ENCODE measurements at regions not wholly inside any gene's neighbourhood (a gene's known extent, or its start where the extent isn't known, plus 50 kb on each side); places are given as distances from the start of the nearest gene placed in this dataset.

- intact Hi-C loops (cut with micrococcal nuclease; ENCODE audit: unreplicated experiment) = no loop called here
Observed at GRCh38 chr10:107790271-107790670, 625.8 kb upstream of the SORCS1 start.

GRCh38 chr10:107771066-107771465, 606.6 kb upstream of the SORCS1 start:
- Histone ChIP-seq H3K9me3 (no peaks in the 10 kb centered on the region), H3K27me3 (replicated peaks; ENCODE audit: control insufficient read depth, insufficient read depth, low read length) (no peaks in the 10 kb centered on the region), H3K36me3 (ENCODE audit: control insufficient read depth, insufficient read depth, low read length) (no peaks in the 10 kb centered on the region), H3K4me1 (no peaks in the 10 kb centered on the region), H3K4me3 (ENCODE audit: low read depth, low read length) (no peak overlapping the region)
- H3K4me1 Mint-ChIP-seq (ENCODE audit: low read depth, unreplicated experiment) = no peaks in the 10 kb centered on the region
- intact Hi-C loops (cut with micrococcal nuclease; ENCODE audit: unreplicated experiment) = no loop called here
- H3K27ac Mint-ChIP-seq (ENCODE audit: unreplicated experiment) = no peak overlapping the region
- ChIA-PET POLR2A (no interaction called here), CTCF (no interaction called here)
- TF ChIP-seq CTCF (IDR thresholded peaks at IDR 0.05; ENCODE audit: insufficient read depth in 1 of 2, low read depth in 1 of 2, low read length in 1 of 2, severe bottlenecking in 1 of 2, unreplicated experiment in 1 of 2) = no peak
- H3K9me3 Mint-ChIP-seq (ENCODE audit: unreplicated experiment) = no peaks in the 10 kb centered on the region
- no peak overlapping the region for H3K4me3 Mint-ChIP-seq (ENCODE audit: unreplicated experiment)
- DNase-seq = no peak
- BruUV-seq (replicated peaks) = no TSS peak
- no peaks in the 10 kb centered on the region for H3K36me3 Mint-ChIP-seq (ENCODE audit: insufficient read depth, unreplicated experiment)
- no peaks in the 10 kb centered on the region for H3K27me3 Mint-ChIP-seq (ENCODE audit: insufficient read depth, unreplicated experiment)

More at GRCh38 chr10:107790271-107790670, 625.8 kb upstream of the SORCS1 start:
- H3K36me3 Mint-ChIP-seq (ENCODE audit: insufficient read depth, unreplicated experiment) = no peaks in the 10 kb centered on the region
- Histone ChIP-seq H3K9me3 (peaks cover 11% of the 10 kb centered on the region; the same call in 1 of the 2 replicates), H3K27me3 (replicated peaks; ENCODE audit: control insufficient read depth, insufficient read depth, low read length) (no peaks in the 10 kb centered on the region), H3K36me3 (ENCODE audit: control insufficient read depth, insufficient read depth, low read length) (no peaks in the 10 kb centered on the region), H3K4me3 (ENCODE audit: low read depth, low read length) (no peak overlapping the region), H3K4me1 (no peaks in the 10 kb centered on the region)
- no peak overlapping the region for H3K27ac Mint-ChIP-seq (ENCODE audit: unreplicated experiment)
- no TSS peak for BruUV-seq (replicated peaks)
- no peak overlapping the region for H3K4me3 Mint-ChIP-seq (ENCODE audit: unreplicated experiment)
- ChIA-PET POLR2A (no interaction called here), CTCF (no interaction called here)
- no peak for DNase-seq
- TF ChIP-seq CTCF (IDR thresholded peaks at IDR 0.05; ENCODE audit: insufficient read depth in 1 of 2, low read depth in 1 of 2, low read length in 1 of 2, severe bottlenecking in 1 of 2, unreplicated experiment in 1 of 2) = no peak
- H3K9me3 Mint-ChIP-seq (ENCODE audit: unreplicated experiment) = no peaks in the 10 kb centered on the region
- H3K27me3 Mint-ChIP-seq (ENCODE audit: insufficient read depth, unreplicated experiment) = no peaks in the 10 kb centered on the region
- H3K4me1 Mint-ChIP-seq (ENCODE audit: low read depth, unreplicated experiment) = no peaks in the 10 kb centered on the region

- no peak overlapping the region for H3K4me3 Mint-ChIP-seq (ENCODE audit: unreplicated experiment)
- no peaks in the 10 kb centered on the region for H3K36me3 ChIP-seq (ENCODE audit: control insufficient read depth, insufficient read depth, low read length)
- POLR2A ChIA-PET = no interaction called here
- no peaks in the 10 kb centered on the region for H3K4me1 Mint-ChIP-seq (ENCODE audit: low read depth, unreplicated experiment)
- no TSS peak for BruUV-seq (replicated peaks)
- no peaks in the 10 kb centered on the region for H3K9me3 ChIP-seq
- no peak overlapping the region for H3K27ac Mint-ChIP-seq (ENCODE audit: unreplicated experiment)
- H3K27me3 ChIP-seq (replicated peaks; ENCODE audit: control insufficient read depth, insufficient read depth, low read length) = no peaks in the 10 kb centered on the region
- no peak overlapping the region for H3K4me3 ChIP-seq (ENCODE audit: low read depth, low read length)
- CTCF ChIA-PET = no interaction called here
- no peaks in the 10 kb centered on the region for H3K36me3 Mint-ChIP-seq (ENCODE audit: insufficient read depth, unreplicated experiment)
- H3K4me1 ChIP-seq = no peaks in the 10 kb centered on the region
- DNase-seq = no peak
- no peak for TF ChIP-seq CTCF (IDR thresholded peaks at IDR 0.05; ENCODE audit: insufficient read depth in 1 of 2, low read depth in 1 of 2, low read length in 1 of 2, severe bottlenecking in 1 of 2, unreplicated experiment in 1 of 2)
- H3K27me3 Mint-ChIP-seq (ENCODE audit: insufficient read depth, unreplicated experiment) = no peaks in the 10 kb centered on the region
- no peaks in the 10 kb centered on the region for H3K9me3 Mint-ChIP-seq (ENCODE audit: unreplicated experiment)
- intact Hi-C loops (cut with micrococcal nuclease; ENCODE audit: unreplicated experiment) = no loop called here
Observed at GRCh38 chr10:107767185-107767584, 602.7 kb upstream of the SORCS1 start.
